ENCODE measurements at regions not wholly inside any gene's neighbourhood (a gene's known extent, or its start where the extent isn't known, plus 50 kb on each side); places are given as distances from the start of the nearest gene placed in this dataset.

- TF ChIP-seq, protein P1, sequence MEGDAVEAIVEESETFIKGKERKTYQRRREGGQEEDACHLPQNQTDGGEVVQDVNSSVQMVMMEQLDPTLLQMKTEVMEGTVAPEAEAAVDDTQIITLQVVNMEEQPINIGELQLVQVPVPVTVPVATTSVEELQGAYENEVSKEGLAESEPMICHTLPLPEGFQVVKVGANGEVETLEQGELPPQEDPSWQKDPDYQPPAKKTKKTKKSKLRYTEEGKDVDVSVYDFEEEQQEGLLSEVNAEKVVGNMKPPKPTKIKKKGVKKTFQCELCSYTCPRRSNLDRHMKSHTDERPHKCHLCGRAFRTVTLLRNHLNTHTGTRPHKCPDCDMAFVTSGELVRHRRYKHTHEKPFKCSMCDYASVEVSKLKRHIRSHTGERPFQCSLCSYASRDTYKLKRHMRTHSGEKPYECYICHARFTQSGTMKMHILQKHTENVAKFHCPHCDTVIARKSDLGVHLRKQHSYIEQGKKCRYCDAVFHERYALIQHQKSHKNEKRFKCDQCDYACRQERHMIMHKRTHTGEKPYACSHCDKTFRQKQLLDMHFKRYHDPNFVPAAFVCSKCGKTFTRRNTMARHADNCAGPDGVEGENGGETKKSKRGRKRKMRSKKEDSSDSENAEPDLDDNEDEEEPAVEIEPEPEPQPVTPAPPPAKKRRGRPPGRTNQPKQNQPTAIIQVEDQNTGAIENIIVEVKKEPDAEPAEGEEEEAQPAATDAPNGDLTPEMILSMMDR (IDR thresholded peaks at IDR 0.05) = no peak
- no peak for TF ChIP-seq POLR2A (IDR thresholded peaks at IDR 0.05)
Measured at GRCh38 chr2:239780236-239780994, 244.7 kb downstream of the NDUFA10 start.

Measured in testis (tissue), 2 donors.